Panc1 (cell line): ENCODE measurements at regions not wholly inside any gene's neighbourhood (a gene's known extent, or its start where the extent isn't known, plus 50 kb on each side); places are given as distances from the start of the nearest gene placed in this dataset.

Source experiments
- ATAC-seq: fragments of 200-7000 bp; cut with Tn5 transposase; 2 replicates; pipeline ENCODE4 v1.9.1; 2020; ENCODE audit warnings: mild to moderate bottlenecking, moderate library complexity
- BruUV-seq: library from RNA; stranded (reverse); fragments of 400-500 nt; replicated peaks from 2 replicates; lab custom pipeline; 2021; lab: Mats Ljungman, UMichigan
- CTCF ChIA-PET: fragments of 300-600 bp; sonication (Branson Sonifier 250); formaldehyde crosslinking; loops from one replicate; lab custom pipeline; 2022; ENCODE audit warnings: antibody characterized with exemption; lab: Charles Lee
- POLR2A ChIA-PET: fragments of 300-600 bp; sonication (Branson Sonifier 250); formaldehyde crosslinking; loops from one replicate; lab custom pipeline; 2022; ENCODE audit warnings: antibody characterized with exemption; lab: Charles Lee
- DNase-seq: peaks from one replicate; pipeline ENCODE4 v3.0.0-alpha.2; 2010; ENCODE audit warnings: low read depth, low spot score
- H3K27ac ChIP-seq: 2 replicates; pipeline ENCODE4 v1.5.1; 2011; ENCODE audit warnings: mild to moderate bottlenecking, low read length, inconsistent platforms
- H3K27me3 ChIP-seq: fragments of 200-500 bp; sonication (Bioruptor generic); 2 replicates; pipeline ENCODE4 v1.6.0; 2014; ENCODE audit warnings: low read length, inconsistent platforms; ENCODE audit not compliant: control insufficient read depth, insufficient read depth
- H3K36me3 ChIP-seq: fragments of 200-500 bp; sonication (Bioruptor generic); 2 replicates; pipeline ENCODE4 v1.5.1; 2014; ENCODE audit warnings: inconsistent platforms, mild to moderate bottlenecking, low read length, moderate library complexity; ENCODE audit not compliant: control insufficient read depth, insufficient read depth
- H3K4me1 ChIP-seq: 2 replicates; pipeline ENCODE4 v1.5.1; 2011; ENCODE audit warnings: inconsistent platforms, mild to moderate bottlenecking, low read length, moderate library complexity; ENCODE audit not compliant: control insufficient read depth, insufficient read depth
- H3K4me3 ChIP-seq, 2 experiments: 2 replicates each; pipeline ENCODE4 v1.5.1; 2011 to 2012; ENCODE audit warnings: low read depth in 2 of 2, low read length in 2 of 2, mild to moderate bottlenecking in 2 of 2, inconsistent platforms in 1 of 2, moderate library complexity in 1 of 2
- H3K9me3 ChIP-seq: fragments of 200-500 bp; sonication (Bioruptor generic); 2 replicates; pipeline ENCODE4 v1.5.1; 2014; ENCODE audit warnings: low read depth, mild to moderate bottlenecking, inconsistent platforms, low read length, moderate library complexity; ENCODE audit not compliant: control insufficient read depth, insufficient read depth
- POLR2AphosphoS5 ChIP-seq: IDR thresholded peaks from 2 replicates; pipeline ENCODE4 v1.6.1; 2012; ENCODE audit warnings: mild to moderate bottlenecking, low read depth, low read length, moderate library complexity
- SIN3A ChIP-seq: IDR thresholded peaks from 2 replicates; pipeline ENCODE4 v1.6.1; 2012; ENCODE audit warnings: low read depth, mild to moderate bottlenecking, low read length, moderate library complexity, borderline replicate concordance; ENCODE audit not compliant: insufficient read depth
- TCF7L2 ChIP-seq: IDR thresholded peaks from 2 replicates; pipeline ENCODE4 v1.6.1; 2011; ENCODE audit warnings: mild to moderate bottlenecking, low read depth, low read length, inconsistent platforms
- in situ Hi-C: cut with HindIII; loops from 2 replicates; pipeline ENCODE4 v1.10.0; 2016; ENCODE audit warnings: low sequenced_read_pairs, low pct_unique_long_range_greater_than_20kb
- intact Hi-C: fragments of 100-400 bp; cut with micrococcal nuclease; formaldehyde crosslinking; loops from one replicate; pipeline ENCODE4 v1.10.0; 2022; ENCODE audit not compliant: unreplicated experiment
- TF ChIP-seq, protein P1 (sequence below): fragments of 450-650 bp; IDR thresholded peaks from 2 replicates; pipeline ENCODE4 v1.5.1; 2017; ENCODE audit warnings: mild to moderate bottlenecking
- TF ChIP-seq, protein P2 (sequence below), 2 experiments: IDR thresholded peaks; 2 replicates each; pipeline ENCODE4 v1.6.1; 2011 to 2012; ENCODE audit warnings: low read depth in 2 of 2, control low read depth in 1 of 2, low read length in 1 of 2, mild to moderate bottlenecking in 1 of 2, moderate library complexity in 1 of 2; ENCODE audit not compliant: insufficient read depth in 1 of 2

DNA sequence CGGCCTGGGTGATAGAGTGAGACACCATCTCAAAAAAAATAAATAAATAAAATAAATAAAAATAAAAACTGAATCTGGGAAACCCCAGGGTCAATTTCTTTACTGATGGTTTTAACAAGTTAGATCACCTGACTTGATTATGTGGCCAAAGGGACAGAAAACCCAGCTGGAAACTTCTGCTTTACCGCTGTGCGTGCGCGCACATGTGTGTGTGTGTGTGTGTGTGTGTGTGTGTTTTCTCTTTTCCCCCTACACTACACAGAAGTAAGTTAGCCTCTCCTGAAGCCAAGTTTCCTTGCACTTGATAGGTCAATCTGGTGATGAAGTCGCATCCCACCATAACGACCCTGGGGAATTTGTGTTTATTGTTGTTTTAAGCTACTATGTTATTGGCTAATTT lies 105.3 kb upstream of the AMN1 start:
- DNase-seq, result no peak
- Histone ChIP-seq H3K36me3 (no peaks in the 10 kb centered on the region), H3K4me1 (no peaks in the 10 kb centered on the region), H3K27ac (no peak overlapping the region), H3K27me3 (no peaks in the 10 kb centered on the region), H3K9me3 (no peaks in the 10 kb centered on the region), H3K4me3 (no peak overlapping the region)
- BruUV-seq, result no TSS peak
- TF ChIP-seq, protein P1, sequence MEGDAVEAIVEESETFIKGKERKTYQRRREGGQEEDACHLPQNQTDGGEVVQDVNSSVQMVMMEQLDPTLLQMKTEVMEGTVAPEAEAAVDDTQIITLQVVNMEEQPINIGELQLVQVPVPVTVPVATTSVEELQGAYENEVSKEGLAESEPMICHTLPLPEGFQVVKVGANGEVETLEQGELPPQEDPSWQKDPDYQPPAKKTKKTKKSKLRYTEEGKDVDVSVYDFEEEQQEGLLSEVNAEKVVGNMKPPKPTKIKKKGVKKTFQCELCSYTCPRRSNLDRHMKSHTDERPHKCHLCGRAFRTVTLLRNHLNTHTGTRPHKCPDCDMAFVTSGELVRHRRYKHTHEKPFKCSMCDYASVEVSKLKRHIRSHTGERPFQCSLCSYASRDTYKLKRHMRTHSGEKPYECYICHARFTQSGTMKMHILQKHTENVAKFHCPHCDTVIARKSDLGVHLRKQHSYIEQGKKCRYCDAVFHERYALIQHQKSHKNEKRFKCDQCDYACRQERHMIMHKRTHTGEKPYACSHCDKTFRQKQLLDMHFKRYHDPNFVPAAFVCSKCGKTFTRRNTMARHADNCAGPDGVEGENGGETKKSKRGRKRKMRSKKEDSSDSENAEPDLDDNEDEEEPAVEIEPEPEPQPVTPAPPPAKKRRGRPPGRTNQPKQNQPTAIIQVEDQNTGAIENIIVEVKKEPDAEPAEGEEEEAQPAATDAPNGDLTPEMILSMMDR, result no peak
- TF ChIP-seq POLR2AphosphoS5, result no peak
- no peak for TF ChIP-seq SIN3A
- TF ChIP-seq TCF7L2, result no peak
- TF ChIP-seq, protein P2, sequence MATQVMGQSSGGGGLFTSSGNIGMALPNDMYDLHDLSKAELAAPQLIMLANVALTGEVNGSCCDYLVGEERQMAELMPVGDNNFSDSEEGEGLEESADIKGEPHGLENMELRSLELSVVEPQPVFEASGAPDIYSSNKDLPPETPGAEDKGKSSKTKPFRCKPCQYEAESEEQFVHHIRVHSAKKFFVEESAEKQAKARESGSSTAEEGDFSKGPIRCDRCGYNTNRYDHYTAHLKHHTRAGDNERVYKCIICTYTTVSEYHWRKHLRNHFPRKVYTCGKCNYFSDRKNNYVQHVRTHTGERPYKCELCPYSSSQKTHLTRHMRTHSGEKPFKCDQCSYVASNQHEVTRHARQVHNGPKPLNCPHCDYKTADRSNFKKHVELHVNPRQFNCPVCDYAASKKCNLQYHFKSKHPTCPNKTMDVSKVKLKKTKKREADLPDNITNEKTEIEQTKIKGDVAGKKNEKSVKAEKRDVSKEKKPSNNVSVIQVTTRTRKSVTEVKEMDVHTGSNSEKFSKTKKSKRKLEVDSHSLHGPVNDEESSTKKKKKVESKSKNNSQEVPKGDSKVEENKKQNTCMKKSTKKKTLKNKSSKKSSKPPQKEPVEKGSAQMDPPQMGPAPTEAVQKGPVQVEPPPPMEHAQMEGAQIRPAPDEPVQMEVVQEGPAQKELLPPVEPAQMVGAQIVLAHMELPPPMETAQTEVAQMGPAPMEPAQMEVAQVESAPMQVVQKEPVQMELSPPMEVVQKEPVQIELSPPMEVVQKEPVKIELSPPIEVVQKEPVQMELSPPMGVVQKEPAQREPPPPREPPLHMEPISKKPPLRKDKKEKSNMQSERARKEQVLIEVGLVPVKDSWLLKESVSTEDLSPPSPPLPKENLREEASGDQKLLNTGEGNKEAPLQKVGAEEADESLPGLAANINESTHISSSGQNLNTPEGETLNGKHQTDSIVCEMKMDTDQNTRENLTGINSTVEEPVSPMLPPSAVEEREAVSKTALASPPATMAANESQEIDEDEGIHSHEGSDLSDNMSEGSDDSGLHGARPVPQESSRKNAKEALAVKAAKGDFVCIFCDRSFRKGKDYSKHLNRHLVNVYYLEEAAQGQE (IDR thresholded peaks at IDR 0.05; ENCODE audit: insufficient read depth in 1 of 2, low read depth in 2 of 2, low read length in 1 of 2), result no peak
- intact Hi-C loops, result no loop called here
- ATAC-seq, result no peak
- in situ Hi-C loops, result no loop called here
- ChIA-PET POLR2A (no interaction called here), CTCF (no interaction called here)

DNA sequence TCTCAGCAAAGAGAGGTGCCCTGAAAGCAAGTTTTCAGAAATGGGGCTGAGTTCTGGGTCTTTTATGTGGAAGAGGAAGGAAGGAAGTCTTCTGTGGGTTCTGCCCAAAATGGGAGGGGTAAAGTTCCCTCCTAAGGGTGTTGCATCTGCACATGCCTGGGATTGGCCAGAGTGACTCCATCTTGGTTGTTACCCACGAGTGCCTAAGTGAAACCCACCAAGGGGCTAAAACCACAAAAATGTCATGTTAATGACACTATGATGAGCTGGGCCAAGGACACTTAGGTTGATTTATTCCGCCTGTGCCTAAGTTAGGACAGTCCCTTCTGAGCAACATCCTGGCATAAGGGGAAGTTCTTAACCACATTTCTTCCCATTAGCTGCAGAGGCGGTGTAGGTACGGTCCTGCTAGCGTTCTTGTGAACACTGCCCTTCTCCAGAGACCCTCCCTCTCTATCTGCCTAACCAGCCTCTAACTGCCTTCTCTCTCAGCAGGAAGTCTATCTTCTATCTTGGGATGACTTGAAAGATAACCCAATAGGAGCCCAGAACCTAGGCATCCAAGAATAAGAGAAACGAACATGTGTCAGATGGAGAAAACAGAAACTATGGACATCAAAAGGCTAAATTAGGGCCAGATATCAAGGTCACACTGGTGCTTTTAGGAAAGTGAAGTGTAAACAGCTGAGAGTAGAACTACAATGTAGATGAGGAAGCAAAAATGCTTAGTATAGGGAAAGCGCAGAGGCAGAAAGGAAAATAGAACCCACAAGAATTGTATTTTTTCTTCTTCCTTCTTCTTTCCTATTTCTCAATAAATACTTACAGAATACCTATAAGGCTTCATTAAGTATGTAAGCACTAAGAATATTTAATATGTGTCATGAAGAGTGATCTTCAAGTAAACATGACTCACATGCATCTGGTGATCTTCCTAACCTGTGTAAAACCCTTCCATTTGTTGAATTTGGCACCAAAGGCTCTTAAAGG lies 104.2 kb upstream of the AMN1 start:
- H3K27me3 ChIP-seq, result no peaks in the 10 kb centered on the region
- H3K36me3 ChIP-seq, result no peaks in the 10 kb centered on the region
- intact Hi-C loops, result no loop called here
- ATAC-seq (no peak), DNase-seq (no peak)
- no peaks in the 10 kb centered on the region for H3K9me3 ChIP-seq
- H3K4me1 ChIP-seq, result no peaks in the 10 kb centered on the region
- H3K4me3 ChIP-seq, result no peak overlapping the region
- in situ Hi-C loops, result no loop called here
- BruUV-seq, result no TSS peak
- POLR2A ChIA-PET, result no interaction called here
- H3K27ac ChIP-seq, result no peak overlapping the region
- TF ChIP-seq, protein P1, result no peak
- TF ChIP-seq, protein P2 (IDR thresholded peaks at IDR 0.05; ENCODE audit: insufficient read depth in 1 of 2, low read depth in 2 of 2, low read length in 1 of 2), result no peak
- no peak for TF ChIP-seq POLR2AphosphoS5
- TF ChIP-seq SIN3A, result no peak
- TF ChIP-seq TCF7L2, result no peak
- CTCF ChIA-PET, result no interaction called here
